ENCODE measurements at regions not wholly inside any gene's neighbourhood (a gene's known extent, or its start where the extent isn't known, plus 50 kb on each side); places are given as distances from the start of the nearest gene placed in this dataset.

DNA sequence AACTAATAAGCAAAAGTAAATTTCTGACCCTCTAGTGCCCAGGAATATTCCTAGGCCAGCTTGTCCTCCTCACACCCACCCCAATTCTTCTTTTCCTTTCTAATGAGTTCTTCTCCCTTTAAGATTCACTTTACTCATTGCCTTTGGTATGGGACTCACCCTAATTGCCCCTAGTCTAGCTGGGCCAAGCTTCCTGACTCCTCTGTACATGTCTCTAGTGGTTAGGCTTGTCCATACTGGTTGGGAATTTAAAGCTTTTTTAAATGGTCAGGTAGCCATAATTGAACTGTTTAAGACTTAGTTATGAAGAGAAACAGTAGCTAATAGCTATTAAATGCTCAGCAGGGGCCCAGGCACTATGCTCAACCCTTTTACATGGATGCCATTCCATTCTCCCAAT, 248.2 kb downstream of the C12orf42 start:
- POLR2A ChIA-PET: no interaction called here
- TF ChIP-seq CEBPB (IDR thresholded peaks at IDR 0.05) (no peak), CBX8 (IDR thresholded peaks at IDR 0.05) (no peak), RNF2 (IDR thresholded peaks at IDR 0.05; ENCODE audit: borderline replicate concordance, low read depth) (no peak), CHD2 (IDR thresholded peaks at IDR 0.05; ENCODE audit: low read length, partially characterized antibody) (no peak), KDM5A (IDR thresholded peaks at IDR 0.05) (no peak), TFCP2L1 (CRISPR knock-in tag; IDR thresholded peaks at IDR 0.05) (no peak), TP53 (CRISPR knock-in tag; IDR thresholded peaks at IDR 0.05) (no peak), KDM1A (IDR thresholded peaks at IDR 0.05; ENCODE audit: low read depth) (no peak), EP300 (IDR thresholded peaks at IDR 0.05) (no peak), POLR2AphosphoS2 (conservative IDR thresholded peaks at IDR 0.05; ENCODE audit: low read length) (no peak), HOXA7 (CRISPR knock-in tag; IDR thresholded peaks at IDR 0.05) (no peak), GATA3 (IDR thresholded peaks at IDR 0.05; ENCODE audit: borderline replicate concordance) (no peak), RAD21 (conservative IDR thresholded peaks at IDR 0.05 in 1 of 2, IDR thresholded peaks at IDR 0.05 in 1 of 2) (no peak), MYC (IDR thresholded peaks at IDR 0.05; ENCODE audit: borderline replicate concordance, low read length) (no peak), HOXB5 (CRISPR knock-in tag; IDR thresholded peaks at IDR 0.05) (no peak), JUNB (IDR thresholded peaks at IDR 0.05) (no peak)
- TF ChIP-seq, protein P1, sequence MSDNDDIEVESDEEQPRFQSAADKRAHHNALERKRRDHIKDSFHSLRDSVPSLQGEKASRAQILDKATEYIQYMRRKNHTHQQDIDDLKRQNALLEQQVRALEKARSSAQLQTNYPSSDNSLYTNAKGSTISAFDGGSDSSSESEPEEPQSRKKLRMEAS (IDR thresholded peaks at IDR 0.05): no peak
- TF ChIP-seq, protein P2, sequence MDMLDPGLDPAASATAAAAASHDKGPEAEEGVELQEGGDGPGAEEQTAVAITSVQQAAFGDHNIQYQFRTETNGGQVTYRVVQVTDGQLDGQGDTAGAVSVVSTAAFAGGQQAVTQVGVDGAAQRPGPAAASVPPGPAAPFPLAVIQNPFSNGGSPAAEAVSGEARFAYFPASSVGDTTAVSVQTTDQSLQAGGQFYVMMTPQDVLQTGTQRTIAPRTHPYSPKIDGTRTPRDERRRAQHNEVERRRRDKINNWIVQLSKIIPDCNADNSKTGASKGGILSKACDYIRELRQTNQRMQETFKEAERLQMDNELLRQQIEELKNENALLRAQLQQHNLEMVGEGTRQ (IDR thresholded peaks at IDR 0.05): no peak
- Histone ChIP-seq H3K9me3 (no peaks in the 10 kb centered on the region), H3K4me1 (no peaks in the 10 kb centered on the region), H3K4me3 (no peak overlapping the region), H3K4me2 (no peak overlapping the region), H3K27ac (no peak overlapping the region)
- CTCF ChIA-PET: no interaction called here
- DNase-seq (ENCODE audit: low read depth in 1 of 2, low spot score in 1 of 2): no peak
- no peak for ATAC-seq
- no peak for FAIRE-seq

DNA sequence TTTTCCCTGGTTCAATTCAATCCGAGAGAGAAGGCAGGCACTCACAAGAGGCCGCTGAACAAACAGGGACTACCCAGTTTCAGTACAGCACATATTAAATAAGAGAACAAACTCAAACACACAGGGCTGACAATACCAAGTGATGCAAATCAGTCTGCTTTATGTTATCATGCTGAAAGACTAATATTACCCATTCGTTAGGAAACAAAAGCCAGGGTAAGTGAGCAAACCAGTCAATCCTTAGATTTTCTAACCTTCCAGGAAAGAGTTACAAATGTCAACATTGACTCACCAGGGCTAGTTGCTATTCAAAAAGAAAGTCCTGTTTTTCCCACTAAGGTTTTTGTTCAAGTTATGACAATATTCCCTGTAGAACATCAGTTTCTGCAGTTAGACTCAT, 246.2 kb downstream of the C12orf42 start:
- Histone ChIP-seq H3K4me2 (no peak overlapping the region), H3K4me1 (no peaks in the 10 kb centered on the region), H3K27ac (no peak overlapping the region), H3K9me3 (no peaks in the 10 kb centered on the region; the same call in 2 of the 3 replicates), H3K4me3 (no peak overlapping the region)
- WGBS (ENCODE audit: missing lambda C conversion rate): 13% methylated on average over 3 of the region's 3 CpGs
- FAIRE-seq: no peak
- ATAC-seq: no peak
- TF ChIP-seq RAD21 (conservative IDR thresholded peaks at IDR 0.05 in 1 of 2, IDR thresholded peaks at IDR 0.05 in 1 of 2) (no peak), CHD2 (IDR thresholded peaks at IDR 0.05; ENCODE audit: low read length, partially characterized antibody) (no peak), HOXB13 (CRISPR knock-in tag; IDR thresholded peaks at IDR 0.05; ENCODE audit: low read depth) (no peak), BHLHE40 (IDR thresholded peaks at IDR 0.05; ENCODE audit: low read depth, low read length) (no peak), NR3C1 (IDR thresholded peaks at IDR 0.05) (no peak), FOXS1 (CRISPR knock-in tag; IDR thresholded peaks at IDR 0.05) (no peak), CEBPB (IDR thresholded peaks at IDR 0.05) (no peak), TP53 (CRISPR knock-in tag; IDR thresholded peaks at IDR 0.05) (no peak), HEYL (CRISPR knock-in tag; IDR thresholded peaks at IDR 0.05) (no peak), CBX2 (IDR thresholded peaks at IDR 0.05; ENCODE audit: borderline replicate concordance, low read depth) (no peak), ZSCAN20 (CRISPR knock-in tag; IDR thresholded peaks at IDR 0.05) (no peak), CBX8 (IDR thresholded peaks at IDR 0.05) (no peak), HDAC2 (IDR thresholded peaks at IDR 0.05) (no peak), EP300 (IDR thresholded peaks at IDR 0.05) (no peak)
- TF ChIP-seq, protein P3, sequence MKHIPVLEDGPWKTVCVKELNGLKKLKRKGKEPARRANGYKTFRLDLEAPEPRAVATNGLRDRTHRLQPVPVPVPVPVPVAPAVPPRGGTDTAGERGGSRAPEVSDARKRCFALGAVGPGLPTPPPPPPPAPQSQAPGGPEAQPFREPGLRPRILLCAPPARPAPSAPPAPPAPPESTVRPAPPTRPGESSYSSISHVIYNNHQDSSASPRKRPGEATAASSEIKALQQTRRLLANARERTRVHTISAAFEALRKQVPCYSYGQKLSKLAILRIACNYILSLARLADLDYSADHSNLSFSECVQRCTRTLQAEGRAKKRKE (CRISPR knock-in tag; IDR thresholded peaks at IDR 0.05; ENCODE audit: low read depth): no peak
- TF ChIP-seq, protein P4, sequence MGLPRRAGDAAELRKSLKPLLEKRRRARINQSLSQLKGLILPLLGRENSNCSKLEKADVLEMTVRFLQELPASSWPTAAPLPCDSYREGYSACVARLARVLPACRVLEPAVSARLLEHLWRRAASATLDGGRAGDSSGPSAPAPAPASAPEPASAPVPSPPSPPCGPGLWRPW (IDR thresholded peaks at IDR 0.05): no peak
- TF ChIP-seq, protein P1 (IDR thresholded peaks at IDR 0.05): no peak
- TF ChIP-seq, protein P5, sequence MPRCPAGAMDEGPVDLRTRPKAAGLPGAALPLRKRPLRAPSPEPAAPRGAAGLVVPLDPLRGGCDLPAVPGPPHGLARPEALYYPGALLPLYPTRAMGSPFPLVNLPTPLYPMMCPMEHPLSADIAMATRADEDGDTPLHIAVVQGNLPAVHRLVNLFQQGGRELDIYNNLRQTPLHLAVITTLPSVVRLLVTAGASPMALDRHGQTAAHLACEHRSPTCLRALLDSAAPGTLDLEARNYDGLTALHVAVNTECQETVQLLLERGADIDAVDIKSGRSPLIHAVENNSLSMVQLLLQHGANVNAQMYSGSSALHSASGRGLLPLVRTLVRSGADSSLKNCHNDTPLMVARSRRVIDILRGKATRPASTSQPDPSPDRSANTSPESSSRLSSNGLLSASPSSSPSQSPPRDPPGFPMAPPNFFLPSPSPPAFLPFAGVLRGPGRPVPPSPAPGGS (IDR thresholded peaks at IDR 0.05): no peak
- CTCF ChIA-PET: no interaction called here
- DNase-seq (ENCODE audit: low read depth in 1 of 2, low spot score in 1 of 2): no peak
- POLR2A ChIA-PET: no interaction called here
